GM12864 (cell line): ENCODE measurements at regions not wholly inside any gene's neighbourhood (a gene's known extent, or its start where the extent isn't known, plus 50 kb on each side); places are given as distances from the start of the nearest gene placed in this dataset.

Experiments
- DNase-seq: peaks from one replicate; pipeline ENCODE4 v3.0.0-alpha.2; 2011; ENCODE audit warnings: low read depth
- H3K4me3 ChIP-seq: 2 replicates; pipeline ENCODE4 v1.5.1; 2011; ENCODE audit warnings: mild to moderate bottlenecking, low read depth, low read length, control low read depth
- CTCF ChIP-seq: IDR thresholded peaks from 2 replicates; pipeline ENCODE4 v1.5.1; 2011; ENCODE audit warnings: low read depth, mild to moderate bottlenecking, moderate library complexity, low read length, control low read depth, inconsistent platforms; ENCODE audit errors: missing control alignments

- no peak for DNase-seq
- no peak overlapping the region for H3K4me3 ChIP-seq
- no peak for TF ChIP-seq CTCF
Measured at GRCh38 chr5:74413403-74414048, 227.0 kb downstream of the ENC1 start.

GRCh38 chr5:74412066-74412465, 228.5 kb downstream of the ENC1 start:
- no peak for DNase-seq
- H3K4me3 ChIP-seq = no peak overlapping the region
- no peak for TF ChIP-seq CTCF

- DNase-seq = no peak
- no peak overlapping the region for H3K4me3 ChIP-seq
- TF ChIP-seq CTCF = no peak
Measured at GRCh38 chr5:74409712-74410111, 230.8 kb downstream of the ENC1 start.

- no peak for TF ChIP-seq CTCF
- DNase-seq = no peak
Measured at GRCh38 chr5:74409166-74409706, 231.3 kb downstream of the ENC1 start.

GRCh38 chr5:74408150-74409043, 232.1 kb downstream of the ENC1 start:
- no peak for DNase-seq
- no peak for TF ChIP-seq CTCF

More at GRCh38 chr5:74409166-74409706, 231.3 kb downstream of the ENC1 start:
- no peak overlapping the region for H3K4me3 ChIP-seq

GRCh38 chr5:74407701-74408100, 232.8 kb downstream of the ENC1 start:
- no peak overlapping the region for H3K4me3 ChIP-seq
- no peak for TF ChIP-seq CTCF
- DNase-seq = no peak

More at GRCh38 chr5:74408150-74409043, 232.1 kb downstream of the ENC1 start:
- no peak overlapping the region for H3K4me3 ChIP-seq
